Right lobe of liver (tissue), 6 donors: ENCODE measurements at regions not wholly inside any gene's neighbourhood (a gene's known extent, or its start where the extent isn't known, plus 50 kb on each side); places are given as distances from the start of the nearest gene placed in this dataset.
"Not testable (repeated sequence)": the region's sequence is repeated elsewhere in the genome, so short reads cannot be mapped to it uniquely, and the experiment has no call there.

Experiments used
- ATAC-seq, 4 donors: fragments of 200-7000 bp; cut with Tn5 transposase; one replicate each; pipeline ENCODE4 v1.9.1; 2020; ENCODE audit warnings: mild to moderate bottlenecking in 4 of 4, moderate library complexity in 4 of 4
- DNase-seq, 3 donors: peaks; one replicate each; pipeline ENCODE4 v3.0.0-alpha.2; 2020
- H3K27ac ChIP-seq, 3 donors: fragments of 200-600 bp; one replicate each; pipeline ENCODE4 v1.8.0; 2022
- H3K27me3 ChIP-seq, 2 donors: fragments of 200-600 bp; one replicate each; pipeline ENCODE4 v1.8.0; 2022
- H3K36me3 ChIP-seq, 4 donors: fragments of 200-600 bp; sonication (generic) in 1 of 4; one replicate each; pipeline versions ENCODE4 v1.5.1 to v1.8.0; 2017 to 2022; ENCODE audit warnings: control low read depth in 1 of 4
- H3K4me1 ChIP-seq, 4 donors: fragments of 200-600 bp; sonication (generic) in 1 of 4; one replicate each; pipeline versions ENCODE4 v1.5.1 to v1.8.0; 2017 to 2022; ENCODE audit warnings: control low read depth in 1 of 4
- H3K4me3 ChIP-seq, 3 donors: fragments of 200-600 bp; one replicate each; pipeline ENCODE4 v1.8.0; 2022
- H3K9me3 ChIP-seq, 4 donors: fragments of 200-600 bp; sonication (generic) in 1 of 4; one replicate each; pipeline versions ENCODE4 v1.5.1 to v1.8.0; 2017 to 2022; ENCODE audit warnings: control low read depth in 1 of 4
- POLR2A ChIP-seq: fragments of 450-650 bp; IDR thresholded peaks from one replicate; pipeline ENCODE4 v1.6.1; 2017; ENCODE audit warnings: antibody characterized with exemption, mild to moderate bottlenecking
- WGBS: methylation state at CpG from one replicate; pipeline ENCODE4 v1.1.6; 2018; ENCODE audit warnings: low coverage, low lambda C conversion rate; ENCODE audit not compliant: insufficient coverage; ENCODE audit errors: missing lambda C conversion rate; 5-methylcytosine and 5-hydroxymethylcytosine counted together
- intact Hi-C, 2 donors: fragments of 100-400 bp; cut with DNase I; formaldehyde crosslinking; loops; one replicate each; pipeline versions ENCODE4 v1.11.2 to v1.14.1; 2022
- TF ChIP-seq, protein P1 (sequence below), 4 donors: fragments of 200-600 bp in 3 of 4; fragments of 450-650 bp in 1 of 4; IDR thresholded peaks; one replicate each; pipeline versions ENCODE4 v1.5.1 to v1.8.0; 2016 to 2022; ENCODE audit warnings: antibody characterized with exemption in 4 of 4, mild to moderate bottlenecking in 2 of 4
- donor health status: DM: no; HTN: yes; CAD: no.
- donor health status: DM: no; HTN: no; CAD: no.
- donor health status: DM: no; HTN: no; CAD: no.
- donor health status: DM: no; HTN: yes; CAD: no.
- donor health status: DM: no; HTN: yes; CAD: no.

DNA sequence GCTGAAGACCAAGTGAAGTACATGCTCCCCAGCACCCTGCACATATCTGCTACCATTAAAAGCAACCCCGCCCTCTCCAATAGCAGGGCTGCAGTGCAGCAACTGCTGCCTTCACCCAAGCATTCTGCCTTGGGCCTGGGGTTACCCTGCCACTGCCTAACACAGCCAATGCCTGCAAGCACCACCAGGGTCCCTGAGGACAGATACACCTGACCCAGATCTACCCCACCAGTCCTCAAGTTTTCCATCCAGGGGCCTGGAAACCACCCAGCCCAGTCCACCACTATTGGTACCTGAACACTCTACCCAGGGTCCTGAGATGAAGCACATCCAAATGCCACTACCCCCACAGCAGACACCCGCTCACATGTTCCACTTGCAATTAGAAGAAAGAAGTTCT lies 181.1 kb upstream of the RBBP8 start:
- 100% methylated on average over 1 of the region's 2 CpGs for WGBS
- Histone ChIP-seq H3K36me3 (no peaks in the 10 kb centered on the region), H3K4me3 (no peak overlapping the region), H3K27ac (no peak overlapping the region), H3K4me1 (no peaks in the 10 kb centered on the region), H3K9me3 (no peaks in the 10 kb centered on the region), H3K27me3 (no peaks in the 10 kb centered on the region)
- ATAC-seq (no peak), DNase-seq (no peak)
- intact Hi-C loops: no loop called here
- TF ChIP-seq, protein P1, sequence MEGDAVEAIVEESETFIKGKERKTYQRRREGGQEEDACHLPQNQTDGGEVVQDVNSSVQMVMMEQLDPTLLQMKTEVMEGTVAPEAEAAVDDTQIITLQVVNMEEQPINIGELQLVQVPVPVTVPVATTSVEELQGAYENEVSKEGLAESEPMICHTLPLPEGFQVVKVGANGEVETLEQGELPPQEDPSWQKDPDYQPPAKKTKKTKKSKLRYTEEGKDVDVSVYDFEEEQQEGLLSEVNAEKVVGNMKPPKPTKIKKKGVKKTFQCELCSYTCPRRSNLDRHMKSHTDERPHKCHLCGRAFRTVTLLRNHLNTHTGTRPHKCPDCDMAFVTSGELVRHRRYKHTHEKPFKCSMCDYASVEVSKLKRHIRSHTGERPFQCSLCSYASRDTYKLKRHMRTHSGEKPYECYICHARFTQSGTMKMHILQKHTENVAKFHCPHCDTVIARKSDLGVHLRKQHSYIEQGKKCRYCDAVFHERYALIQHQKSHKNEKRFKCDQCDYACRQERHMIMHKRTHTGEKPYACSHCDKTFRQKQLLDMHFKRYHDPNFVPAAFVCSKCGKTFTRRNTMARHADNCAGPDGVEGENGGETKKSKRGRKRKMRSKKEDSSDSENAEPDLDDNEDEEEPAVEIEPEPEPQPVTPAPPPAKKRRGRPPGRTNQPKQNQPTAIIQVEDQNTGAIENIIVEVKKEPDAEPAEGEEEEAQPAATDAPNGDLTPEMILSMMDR (IDR thresholded peaks at IDR 0.05): no peak
- TF ChIP-seq POLR2A: no peak

DNA sequence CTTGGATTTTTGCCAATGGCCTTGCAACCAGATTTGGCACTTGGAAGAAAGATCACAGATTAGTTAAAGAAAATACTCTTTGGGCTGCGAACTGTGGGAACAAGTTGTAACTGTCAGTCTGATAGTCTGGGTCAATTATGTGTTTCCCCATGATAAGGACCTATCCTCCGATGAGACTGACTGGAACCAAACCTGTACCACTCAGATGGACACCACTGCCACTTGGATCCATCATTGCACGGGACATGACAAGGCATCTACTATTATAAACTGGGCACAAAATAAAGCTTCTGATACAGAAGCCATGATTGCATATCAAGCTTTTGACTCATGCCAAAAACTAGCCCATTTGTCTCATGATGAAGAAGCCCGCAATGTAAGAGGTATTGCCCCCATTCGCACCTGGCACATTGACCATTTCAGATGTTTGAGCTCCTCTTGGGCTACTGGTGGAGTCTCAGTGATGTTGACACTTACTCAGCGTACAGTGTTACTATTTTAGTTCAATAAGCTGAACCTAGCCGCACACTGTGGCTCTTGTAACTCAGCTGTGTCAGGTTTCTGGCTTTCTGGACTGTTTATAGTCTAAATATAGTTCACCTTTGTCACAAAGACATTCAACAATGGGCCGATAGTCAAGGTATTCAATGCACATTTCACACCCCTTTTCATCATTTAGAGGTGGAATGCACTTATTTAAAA lies 179.8 kb upstream of the RBBP8 start:
- no peak for TF ChIP-seq POLR2A
- TF ChIP-seq, protein P1 (IDR thresholded peaks at IDR 0.05): no peak
- Histone ChIP-seq H3K27ac (no peak overlapping the region), H3K36me3 (no peaks in the 10 kb centered on the region), H3K4me1 (no peaks in the 10 kb centered on the region), H3K9me3 (no peaks in the 10 kb centered on the region), H3K4me3 (no peak overlapping the region), H3K27me3 (no peaks in the 10 kb centered on the region)
- intact Hi-C loops: no loop called here
- no peak for DNase-seq
- no peak for ATAC-seq
- 100% methylated on average over 4 of the region's 8 CpGs for WGBS

DNA sequence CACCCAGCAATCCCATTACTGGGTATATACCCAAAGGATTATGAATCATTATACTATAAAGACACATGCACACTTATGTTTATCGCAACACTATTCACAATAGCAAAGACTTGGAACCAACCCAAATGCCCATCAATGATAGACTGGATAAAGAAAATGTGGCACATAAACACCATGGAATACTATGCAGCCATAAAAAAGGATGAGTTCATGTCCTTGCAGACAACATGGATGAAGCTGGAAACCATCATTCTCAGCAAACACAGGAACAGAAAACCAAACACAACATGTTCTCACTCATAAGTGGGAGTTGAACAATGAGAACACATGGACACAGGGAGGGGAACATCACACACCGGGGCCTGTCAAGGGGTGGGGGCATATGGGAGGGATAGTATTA lies 169.1 kb upstream of the RBBP8 start:
- DNase-seq, H3K4me1 ChIP-seq, H3K27ac ChIP-seq, ATAC-seq, H3K36me3 ChIP-seq, H3K4me3 ChIP-seq, intact Hi-C loops, H3K9me3 ChIP-seq, H3K27me3 ChIP-seq: not testable (repeated sequence)
- WGBS: 87% methylated on average over 2 of the region's 2 CpGs

DNA sequence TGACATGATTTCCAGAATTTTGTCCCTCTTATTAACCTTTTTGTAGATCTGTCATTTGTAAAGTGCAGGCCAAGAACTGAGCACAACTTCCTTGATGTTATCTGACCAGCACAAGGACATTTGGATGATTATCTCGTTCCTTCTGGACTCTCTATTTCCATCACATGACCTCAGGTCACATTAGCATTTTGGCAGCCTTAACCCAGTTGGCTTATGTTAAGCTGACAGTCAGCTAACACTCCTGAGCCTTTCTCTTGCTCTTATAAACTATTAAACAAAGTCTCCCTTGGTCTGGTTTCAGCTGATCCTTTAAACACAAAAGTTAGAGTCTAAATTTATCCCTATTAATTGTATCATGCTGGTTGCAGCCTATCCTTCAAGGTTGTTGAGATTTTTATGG lies 167.2 kb upstream of the RBBP8 start:
- ATAC-seq (peak in 1 of 4 donors; percentile 23), DNase-seq (no peak)
- intact Hi-C loops: no loop called here
- Histone ChIP-seq H3K9me3 (no peaks in the 10 kb centered on the region), H3K36me3 (no peaks in the 10 kb centered on the region), H3K27me3 (no peaks in the 10 kb centered on the region), H3K4me3 (no peak overlapping the region), H3K4me1 (no peaks in the 10 kb centered on the region), H3K27ac (no peak overlapping the region)
- TF ChIP-seq, protein P1 (IDR thresholded peaks at IDR 0.05): no peak
- no peak for TF ChIP-seq POLR2A
- WGBS: 22% methylated on average over 1 of the region's 1 CpG

DNA sequence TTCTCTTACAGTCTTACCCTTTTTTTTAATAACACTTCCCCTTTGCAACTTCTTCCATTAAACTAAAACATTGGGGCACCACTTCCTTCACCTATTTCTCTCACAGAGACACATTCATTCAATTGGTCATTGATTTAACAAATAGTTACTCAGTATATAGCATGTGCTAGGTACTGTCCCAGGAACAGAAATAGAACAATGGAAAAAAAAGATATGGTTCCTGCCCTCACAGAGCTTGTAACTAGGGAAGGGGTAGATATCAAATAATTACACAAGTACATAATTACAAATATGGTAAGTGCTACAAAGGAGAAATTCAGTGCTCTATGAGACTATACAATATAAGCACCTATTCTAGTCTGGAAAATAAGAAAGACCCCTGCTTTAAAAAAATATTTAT lies 165.5 kb upstream of the RBBP8 start:
- ATAC-seq (no peak), DNase-seq (no peak)
- TF ChIP-seq, protein P1 (IDR thresholded peaks at IDR 0.05): no peak
- no peaks in the 10 kb centered on the region for H3K9me3 ChIP-seq
- no peak overlapping the region for H3K4me3 ChIP-seq
- H3K27me3 ChIP-seq: no peaks in the 10 kb centered on the region
- no peak overlapping the region for H3K27ac ChIP-seq
- H3K36me3 ChIP-seq: no peaks in the 10 kb centered on the region
- intact Hi-C loops: no loop called here
- no peaks in the 10 kb centered on the region for H3K4me1 ChIP-seq
